Mesenchymal stem cell (in vitro differentiated cells and primary cell): ENCODE measurements at regions not wholly inside any gene's neighbourhood (a gene's known extent, or its start where the extent isn't known, plus 50 kb on each side); places are given as distances from the start of the nearest gene placed in this dataset.

ENCODE experiments used
- DNase-seq: peaks from one replicate; pipeline ENCODE4 v3.0.0-alpha.2; 2013
- H2AFZ ChIP-seq: one replicate; pipeline ENCODE4 v1.6.1; 2013; ENCODE audit warnings: low read depth, mild to moderate bottlenecking, control low read depth, inconsistent platforms, low read length, moderate library complexity
- H2AK5ac ChIP-seq: 2 replicates; pipeline ENCODE4 v1.6.1; 2013; ENCODE audit warnings: low read length, moderate library complexity, mild to moderate bottlenecking, inconsistent platforms; ENCODE audit not compliant: severe bottlenecking
- H2BK120ac ChIP-seq: one replicate; pipeline ENCODE4 v1.6.1; 2013; ENCODE audit warnings: low read depth, mild to moderate bottlenecking, inconsistent platforms, low read length, moderate library complexity
- H2BK12ac ChIP-seq, 2 experiments: one replicate each; pipeline ENCODE4 v1.6.1; 2013; ENCODE audit warnings: inconsistent platforms in 2 of 2, low read length in 2 of 2, mild to moderate bottlenecking in 2 of 2, moderate library complexity in 2 of 2, control low read depth in 1 of 2
- H2BK15ac ChIP-seq: one replicate; pipeline ENCODE4 v1.6.1; 2013; ENCODE audit warnings: mild to moderate bottlenecking, low read depth, inconsistent platforms; ENCODE audit not compliant: poor library complexity, severe bottlenecking
- H2BK5ac ChIP-seq: 2 replicates; pipeline ENCODE4 v1.6.1; 2013; ENCODE audit warnings: low read depth, mild to moderate bottlenecking, low read length, control low read depth, inconsistent platforms; ENCODE audit not compliant: poor library complexity, severe bottlenecking
- H3K14ac ChIP-seq, 2 experiments: one replicate each; pipeline ENCODE4 v1.6.1; 2013; ENCODE audit warnings: inconsistent platforms in 2 of 2, low read length in 2 of 2, control low read depth in 1 of 2, mild to moderate bottlenecking in 1 of 2, moderate library complexity in 1 of 2
- H3K18ac ChIP-seq, 2 experiments: one replicate each; pipeline ENCODE4 v1.6.1; 2013; ENCODE audit warnings: inconsistent platforms in 2 of 2, low read length in 2 of 2, control low read depth in 1 of 2, low read depth in 1 of 2, mild to moderate bottlenecking in 1 of 2
- H3K23ac ChIP-seq, 2 experiments: one replicate each; pipeline ENCODE4 v1.6.1; 2013; ENCODE audit warnings: inconsistent platforms in 2 of 2, low read length in 2 of 2, mild to moderate bottlenecking in 2 of 2, moderate library complexity in 2 of 2, control low read depth in 1 of 2
- H3K27ac ChIP-seq: 2 replicates; pipeline ENCODE4 v1.5.1; 2013; ENCODE audit warnings: mild to moderate bottlenecking, moderate library complexity, low read length, control low read depth, inconsistent platforms; ENCODE audit not compliant: poor library complexity, severe bottlenecking
- H3K27me3 ChIP-seq, 2 experiments: 2 replicates each; pipeline versions ENCODE4 v1.6.1 to v1.7.0; 2013; ENCODE audit warnings: low read length in 2 of 2, mild to moderate bottlenecking in 2 of 2, moderate library complexity in 2 of 2, control low read depth in 1 of 2, inconsistent platforms in 1 of 2; ENCODE audit not compliant: control insufficient read depth in 1 of 2, insufficient read depth in 1 of 2
- H3K36me3 ChIP-seq, 2 experiments: 2 replicates each; pipeline versions ENCODE4 v1.6.1 to v1.7.0; 2013; ENCODE audit warnings: low read length in 2 of 2, control low read depth in 1 of 2, inconsistent platforms in 1 of 2, low read depth in 1 of 2, mild to moderate bottlenecking in 1 of 2; ENCODE audit not compliant: insufficient read depth in 2 of 2, control insufficient read depth in 1 of 2
- H3K4ac ChIP-seq, 2 experiments: one replicate each; pipeline ENCODE4 v1.6.1; 2013; ENCODE audit warnings: inconsistent platforms in 2 of 2, low read length in 2 of 2, mild to moderate bottlenecking in 2 of 2, moderate library complexity in 2 of 2, control low read depth in 1 of 2, low read depth in 1 of 2
- H3K4me1 ChIP-seq: 2 replicates; pipeline ENCODE4 v1.6.1; 2013; ENCODE audit warnings: low read depth, low read length, control low read depth; ENCODE audit not compliant: control insufficient read depth, insufficient read depth
- H3K4me2 ChIP-seq: 2 replicates; pipeline ENCODE4 v1.6.1; 2013; ENCODE audit warnings: low read length, mild to moderate bottlenecking, inconsistent platforms; ENCODE audit not compliant: poor library complexity, severe bottlenecking
- H3K4me3 ChIP-seq, 2 experiments: 2 replicates each; pipeline versions ENCODE4 v1.5.1 to v1.7.0; 2013; ENCODE audit warnings: low read length in 2 of 2, mild to moderate bottlenecking in 2 of 2, control low read depth in 1 of 2, low read depth in 1 of 2; ENCODE audit not compliant: insufficient read depth in 1 of 2
- H3K79me1 ChIP-seq: replicated peaks from 2 replicates; pipeline ENCODE4 v1.6.1; 2013; ENCODE audit warnings: mild to moderate bottlenecking, control low read depth, low read length, inconsistent platforms; ENCODE audit not compliant: poor library complexity, severe bottlenecking
- H3K9ac ChIP-seq: 2 replicates; pipeline ENCODE4 v1.7.0; 2013; ENCODE audit warnings: mild to moderate bottlenecking, low read length, moderate library complexity
- H3K9me3 ChIP-seq: 2 replicates; pipeline ENCODE4 v1.7.0; 2013; ENCODE audit warnings: mild to moderate bottlenecking, low read length; ENCODE audit not compliant: control insufficient read depth
- H4K8ac ChIP-seq: one replicate; pipeline ENCODE4 v1.6.1; 2013; ENCODE audit warnings: inconsistent platforms, mild to moderate bottlenecking, low read length, moderate library complexity
- H4K91ac ChIP-seq: one replicate; pipeline ENCODE4 v1.6.1; 2013; ENCODE audit warnings: mild to moderate bottlenecking, low read length, inconsistent platforms
- WGBS: methylation state at CpG from one replicate; pipeline ENCODE4 v1.1.7; 2013; ENCODE audit warnings: mixed read lengths; 5-methylcytosine and 5-hydroxymethylcytosine counted together

- Histone ChIP-seq H2AK5ac (no peak overlapping the region), H3K14ac (no peak overlapping the region), H3K9me3 (no peaks in the 10 kb centered on the region), H3K27me3 (no peaks in the 10 kb centered on the region), H2BK5ac (no peak overlapping the region), H3K4me2 (no peak overlapping the region), H4K8ac (no peak overlapping the region), H3K36me3 (no peaks in the 10 kb centered on the region), H3K4me3 (no peak overlapping the region), H3K4ac (no peak overlapping the region), H3K79me1 (no peaks in the 10 kb centered on the region), H3K4me1 (no peaks in the 10 kb centered on the region), H2BK120ac (no peak overlapping the region), H2AFZ (no peak overlapping the region), H2BK12ac (no peak overlapping the region), H3K27ac (no peak overlapping the region), H3K9ac (no peak overlapping the region), H3K18ac (no peak overlapping the region), H4K91ac (no peak overlapping the region), H3K23ac (no peak overlapping the region), H2BK15ac (no peak overlapping the region)
- no peak for DNase-seq
- no CpG with 5 or more reads among the region's 1 CpG for WGBS
Observed at GRCh38 chr4:110860901-110861300, 238.0 kb upstream of the PITX2 start.

- Histone ChIP-seq H3K4me3 (no peak overlapping the region), H2AFZ (no peak overlapping the region), H3K18ac (peak overlapping the region in 1 of 2 experiments; percentile 52), H2BK5ac (no peak overlapping the region), H4K8ac (no peak overlapping the region), H3K23ac (no peak overlapping the region), H2AK5ac (no peak overlapping the region), H3K14ac (no peak overlapping the region), H2BK120ac (no peak overlapping the region), H3K4me2 (no peak overlapping the region), H4K91ac (no peak overlapping the region), H3K4ac (no peak overlapping the region), H2BK12ac (no peak overlapping the region), H3K36me3 (no peaks in the 10 kb centered on the region), H3K9me3 (no peaks in the 10 kb centered on the region), H3K27me3 (no peaks in the 10 kb centered on the region), H3K27ac (no peak overlapping the region), H3K4me1 (no peaks in the 10 kb centered on the region), H3K9ac (no peak overlapping the region), H2BK15ac (no peak overlapping the region), H3K79me1 (no peaks in the 10 kb centered on the region)
- no peak for DNase-seq
- 75% methylated on average over 1 of the region's 1 CpG for WGBS
Observed at GRCh38 chr4:110865611-110866259, 242.9 kb upstream of the PITX2 start.

GRCh38 chr4:110867251-110867960, 244.5 kb upstream of the PITX2 start:
- H2AFZ ChIP-seq: no peak overlapping the region
- no peak overlapping the region for H2BK120ac ChIP-seq
- no peaks in the 10 kb centered on the region for H3K9me3 ChIP-seq
- H3K18ac ChIP-seq: no peak overlapping the region
- H3K9ac ChIP-seq: no peak overlapping the region
- no peak overlapping the region for H4K8ac ChIP-seq
- no peak overlapping the region for H2BK15ac ChIP-seq
- no peaks in the 10 kb centered on the region for H3K27me3 ChIP-seq
- H3K79me1 ChIP-seq: no peaks in the 10 kb centered on the region
- H3K4me1 ChIP-seq: no peaks in the 10 kb centered on the region
- no peak overlapping the region for H3K4ac ChIP-seq
- no peak overlapping the region for H3K23ac ChIP-seq
- no peak overlapping the region for H3K27ac ChIP-seq
- no peak for DNase-seq
- H2BK5ac ChIP-seq: no peak overlapping the region
- H2AK5ac ChIP-seq: no peak overlapping the region
- H3K14ac ChIP-seq: no peak overlapping the region
- H3K36me3 ChIP-seq: no peaks in the 10 kb centered on the region
- no peak overlapping the region for H3K4me3 ChIP-seq
- H3K4me2 ChIP-seq: no peak overlapping the region
- H4K91ac ChIP-seq: no peak overlapping the region
- 85% methylated on average over 2 of the region's 3 CpGs for WGBS
- no peak overlapping the region for H2BK12ac ChIP-seq

- H3K27ac ChIP-seq: no peak overlapping the region
- 100% methylated on average over 1 of the region's 2 CpGs for WGBS
- H3K9me3 ChIP-seq: no peaks in the 10 kb centered on the region
- H3K79me1 ChIP-seq: no peaks in the 10 kb centered on the region
- peak overlapping the region; percentile 29 for H3K9ac ChIP-seq
- no peak overlapping the region for H2BK120ac ChIP-seq
- H2BK12ac ChIP-seq: no peak overlapping the region
- DNase-seq: no peak
- no peak overlapping the region for H3K23ac ChIP-seq
- H3K36me3 ChIP-seq: no peaks in the 10 kb centered on the region
- H3K18ac ChIP-seq: no peak overlapping the region
- no peaks in the 10 kb centered on the region for H3K4me1 ChIP-seq
- no peak overlapping the region for H2BK5ac ChIP-seq
- H3K4ac ChIP-seq: no peak overlapping the region
- peak overlapping the region in 1 of 2 experiments; percentile 8 for H3K4me3 ChIP-seq
- H3K14ac ChIP-seq: no peak overlapping the region
- H3K27me3 ChIP-seq: no peaks in the 10 kb centered on the region
- peak overlapping the region; percentile 27 for H2AK5ac ChIP-seq
- no peak overlapping the region for H3K4me2 ChIP-seq
- H4K8ac ChIP-seq: no peak overlapping the region
- no peak overlapping the region for H2BK15ac ChIP-seq
- no peak overlapping the region for H2AFZ ChIP-seq
- H4K91ac ChIP-seq: no peak overlapping the region
Observed at GRCh38 chr4:110867981-110868720, 245.3 kb upstream of the PITX2 start.
